ENCODE measurements at regions not wholly inside any gene's neighbourhood (a gene's known extent, or its start where the extent isn't known, plus 50 kb on each side); places are given as distances from the start of the nearest gene placed in this dataset.

DNA sequence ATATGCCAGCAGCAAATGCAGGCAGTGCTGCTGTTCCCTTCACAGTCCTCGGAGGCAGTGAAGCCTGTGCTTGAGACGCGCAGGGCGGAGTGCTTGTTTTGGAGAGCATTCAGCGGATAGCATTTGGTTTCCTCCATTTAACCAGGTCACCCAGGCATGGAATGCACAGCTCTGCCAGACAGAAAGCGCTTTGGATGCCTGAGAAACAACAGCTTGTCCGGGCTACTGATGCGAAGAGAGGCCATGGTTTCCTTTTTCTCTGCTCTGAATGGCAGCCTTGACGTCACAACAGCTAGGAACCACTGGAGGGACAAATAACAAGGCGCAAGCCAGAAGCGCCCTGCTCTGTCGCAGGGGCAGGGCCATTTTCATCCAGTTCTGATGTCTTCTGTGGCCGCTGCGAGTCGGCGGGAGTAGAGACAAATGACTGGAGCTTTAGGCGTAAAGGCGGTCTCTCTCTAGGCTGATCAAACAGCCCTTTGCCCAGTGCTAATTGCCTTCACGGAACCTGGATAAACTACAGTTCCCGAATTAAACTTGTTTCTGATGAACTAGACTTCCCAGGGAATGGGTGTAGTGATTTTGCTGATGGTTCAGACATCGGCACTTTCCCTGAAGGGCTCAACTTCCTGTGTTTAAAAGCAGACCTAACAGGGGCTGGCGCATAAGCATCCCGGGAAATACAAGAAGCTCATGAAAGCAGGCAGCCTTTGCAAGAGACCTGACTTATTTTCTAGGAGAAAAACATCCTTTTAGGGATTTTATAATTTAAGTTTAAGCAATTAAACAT, 187.6 kb upstream of the KLF14 start:
- Histone ChIP-seq H3K36me3 (ENCODE audit: insufficient read depth, low read length) (peaks cover 67% of the 10 kb centered on the region), H3K79me2 (ENCODE audit: insufficient read depth, low read length) (peaks cover 99% of the 10 kb centered on the region), H3K9ac (ENCODE audit: low read depth, low read length) (no peak overlapping the region), H3K9me3 (ENCODE audit: insufficient read depth, low read length, severe bottlenecking) (no peaks in the 10 kb centered on the region), H2AFZ (ENCODE audit: low read depth, low read length) (no peak overlapping the region), H3K27ac (ENCODE audit: low read length) (peak overlapping the region; percentile 14; the same call in 1 of the 2 replicates), H4K20me1 (ENCODE audit: insufficient read depth, low read length) (peaks cover 61% of the 10 kb centered on the region; the same call in 1 of the 2 replicates), H3K4me1 (ENCODE audit: insufficient read depth, low read length) (peaks cover 31% of the 10 kb centered on the region), H3K4me3 (ENCODE audit: low read depth in 1 of 2, low read length in 2 of 2) (no peak overlapping the region), H3K4me2 (ENCODE audit: insufficient read depth, low read length) (no peak overlapping the region), H3K27me3 (ENCODE audit: insufficient read depth, low read length, poor library complexity) (no peaks in the 10 kb centered on the region)
- no peak for DNase-seq
- TF ChIP-seq, protein P1, sequence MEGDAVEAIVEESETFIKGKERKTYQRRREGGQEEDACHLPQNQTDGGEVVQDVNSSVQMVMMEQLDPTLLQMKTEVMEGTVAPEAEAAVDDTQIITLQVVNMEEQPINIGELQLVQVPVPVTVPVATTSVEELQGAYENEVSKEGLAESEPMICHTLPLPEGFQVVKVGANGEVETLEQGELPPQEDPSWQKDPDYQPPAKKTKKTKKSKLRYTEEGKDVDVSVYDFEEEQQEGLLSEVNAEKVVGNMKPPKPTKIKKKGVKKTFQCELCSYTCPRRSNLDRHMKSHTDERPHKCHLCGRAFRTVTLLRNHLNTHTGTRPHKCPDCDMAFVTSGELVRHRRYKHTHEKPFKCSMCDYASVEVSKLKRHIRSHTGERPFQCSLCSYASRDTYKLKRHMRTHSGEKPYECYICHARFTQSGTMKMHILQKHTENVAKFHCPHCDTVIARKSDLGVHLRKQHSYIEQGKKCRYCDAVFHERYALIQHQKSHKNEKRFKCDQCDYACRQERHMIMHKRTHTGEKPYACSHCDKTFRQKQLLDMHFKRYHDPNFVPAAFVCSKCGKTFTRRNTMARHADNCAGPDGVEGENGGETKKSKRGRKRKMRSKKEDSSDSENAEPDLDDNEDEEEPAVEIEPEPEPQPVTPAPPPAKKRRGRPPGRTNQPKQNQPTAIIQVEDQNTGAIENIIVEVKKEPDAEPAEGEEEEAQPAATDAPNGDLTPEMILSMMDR (IDR thresholded peaks at IDR 0.05; ENCODE audit: borderline replicate concordance, extremely low read depth, low read length, poor library complexity, severe bottlenecking) = no peak
- TF ChIP-seq EZH2 (IDR thresholded peaks at IDR 0.05; ENCODE audit: borderline replicate concordance, low read depth, low read length, severe bottlenecking) = no peak
- no peak for ATAC-seq (ENCODE audit: insufficient read depth, low read depth)

DNA sequence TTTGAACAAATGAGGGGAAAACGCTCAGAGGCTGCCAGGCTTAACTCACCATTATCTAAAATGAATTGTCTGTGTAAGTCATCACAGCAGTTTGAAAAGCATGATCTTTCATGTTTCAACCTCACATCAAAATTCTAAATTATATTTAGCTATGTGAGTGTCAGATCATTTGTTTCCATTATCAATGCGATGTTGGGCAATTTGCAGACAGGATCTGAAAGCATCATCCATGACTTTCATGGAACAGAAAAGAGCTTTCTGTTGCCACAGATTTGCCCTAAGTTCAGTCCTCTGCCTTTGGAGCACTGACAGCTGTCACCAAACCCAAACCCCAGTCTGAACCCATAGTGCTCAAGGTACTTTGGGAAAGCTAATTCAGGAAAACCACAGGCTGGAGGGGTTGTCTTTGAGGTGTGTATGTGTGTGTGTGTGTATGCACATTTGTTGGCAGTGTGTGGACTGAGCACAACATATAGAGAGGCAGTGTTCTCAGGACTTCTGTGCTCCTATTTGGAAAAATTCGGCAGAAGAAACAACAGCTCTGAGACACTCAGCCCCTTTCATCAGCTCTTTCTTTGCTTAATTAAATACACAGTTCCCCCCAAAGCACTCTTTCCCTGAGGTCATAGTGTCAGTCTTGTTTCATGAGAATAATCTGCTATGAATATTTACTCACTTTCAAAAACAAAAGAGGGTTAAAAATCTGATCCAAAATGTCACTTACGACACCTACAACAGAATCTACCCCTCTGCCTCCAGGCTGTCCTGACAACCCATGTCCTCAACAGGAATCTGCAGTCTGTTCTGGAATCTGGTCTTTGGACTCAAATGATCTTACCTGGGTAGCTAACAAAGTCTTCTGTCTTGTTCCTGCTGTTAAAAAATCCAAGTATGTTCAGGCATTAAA, 188.5 kb upstream of the KLF14 start:
- peaks cover 98% of the 10 kb centered on the region for H3K79me2 ChIP-seq (ENCODE audit: insufficient read depth, low read length)
- H3K36me3 ChIP-seq (ENCODE audit: insufficient read depth, low read length) = peaks cover 72% of the 10 kb centered on the region
- no peak overlapping the region for H2AFZ ChIP-seq (ENCODE audit: low read depth, low read length)
- no peak overlapping the region for H3K9ac ChIP-seq (ENCODE audit: low read depth, low read length)
- H3K4me3 ChIP-seq (ENCODE audit: low read depth in 1 of 2, low read length in 2 of 2) = no peak overlapping the region
- ATAC-seq (ENCODE audit: insufficient read depth, low read depth) = peak; percentile 32; the same call in 2 of the 3 replicates
- no peak overlapping the region for H3K4me2 ChIP-seq (ENCODE audit: insufficient read depth, low read length)
- no peaks in the 10 kb centered on the region for H3K9me3 ChIP-seq (ENCODE audit: insufficient read depth, low read length, severe bottlenecking)
- H3K27me3 ChIP-seq (ENCODE audit: insufficient read depth, low read length, poor library complexity) = no peaks in the 10 kb centered on the region
- H3K27ac ChIP-seq (ENCODE audit: low read length) = no peak overlapping the region; the same call in 1 of the 2 replicates
- H3K4me1 ChIP-seq (ENCODE audit: insufficient read depth, low read length) = peaks cover 22% of the 10 kb centered on the region
- TF ChIP-seq EZH2 (IDR thresholded peaks at IDR 0.05; ENCODE audit: borderline replicate concordance, low read depth, low read length, severe bottlenecking) = no peak
- TF ChIP-seq, protein P1 (IDR thresholded peaks at IDR 0.05; ENCODE audit: borderline replicate concordance, extremely low read depth, low read length, poor library complexity, severe bottlenecking) = no peak
- peaks cover 67% of the 10 kb centered on the region for H4K20me1 ChIP-seq (ENCODE audit: insufficient read depth, low read length)
- DNase-seq = no peak

GRCh38 chr7:130923365-130923764, 189.4 kb upstream of the KLF14 start:
- H3K4me3 ChIP-seq (ENCODE audit: low read depth in 1 of 2, low read length in 2 of 2) = no peak overlapping the region
- H3K9ac ChIP-seq (ENCODE audit: low read depth, low read length) = no peak overlapping the region
- H3K36me3 ChIP-seq (ENCODE audit: insufficient read depth, low read length) = peaks cover 74% of the 10 kb centered on the region
- peaks cover 98% of the 10 kb centered on the region for H3K79me2 ChIP-seq (ENCODE audit: insufficient read depth, low read length)
- H2AFZ ChIP-seq (ENCODE audit: low read depth, low read length) = no peak overlapping the region
- DNase-seq (no peak), ATAC-seq (ENCODE audit: insufficient read depth, low read depth) (no peak)
- no peak for TF ChIP-seq EZH2 (IDR thresholded peaks at IDR 0.05; ENCODE audit: borderline replicate concordance, low read depth, low read length, severe bottlenecking)
- TF ChIP-seq, protein P1 (IDR thresholded peaks at IDR 0.05; ENCODE audit: borderline replicate concordance, extremely low read depth, low read length, poor library complexity, severe bottlenecking) = no peak
- no peaks in the 10 kb centered on the region for H3K9me3 ChIP-seq (ENCODE audit: insufficient read depth, low read length, severe bottlenecking)
- peaks cover 14% of the 10 kb centered on the region for H3K4me1 ChIP-seq (ENCODE audit: insufficient read depth, low read length)
- no peak overlapping the region for H3K4me2 ChIP-seq (ENCODE audit: insufficient read depth, low read length)
- peaks cover 68% of the 10 kb centered on the region for H4K20me1 ChIP-seq (ENCODE audit: insufficient read depth, low read length)
- H3K27me3 ChIP-seq (ENCODE audit: insufficient read depth, low read length, poor library complexity) = no peaks in the 10 kb centered on the region
- no peak overlapping the region for H3K27ac ChIP-seq (ENCODE audit: low read length)
